ENCODE measurements at regions not wholly inside any gene's neighbourhood (a gene's known extent, or its start where the extent isn't known, plus 50 kb on each side); places are given as distances from the start of the nearest gene placed in this dataset.

DNA sequence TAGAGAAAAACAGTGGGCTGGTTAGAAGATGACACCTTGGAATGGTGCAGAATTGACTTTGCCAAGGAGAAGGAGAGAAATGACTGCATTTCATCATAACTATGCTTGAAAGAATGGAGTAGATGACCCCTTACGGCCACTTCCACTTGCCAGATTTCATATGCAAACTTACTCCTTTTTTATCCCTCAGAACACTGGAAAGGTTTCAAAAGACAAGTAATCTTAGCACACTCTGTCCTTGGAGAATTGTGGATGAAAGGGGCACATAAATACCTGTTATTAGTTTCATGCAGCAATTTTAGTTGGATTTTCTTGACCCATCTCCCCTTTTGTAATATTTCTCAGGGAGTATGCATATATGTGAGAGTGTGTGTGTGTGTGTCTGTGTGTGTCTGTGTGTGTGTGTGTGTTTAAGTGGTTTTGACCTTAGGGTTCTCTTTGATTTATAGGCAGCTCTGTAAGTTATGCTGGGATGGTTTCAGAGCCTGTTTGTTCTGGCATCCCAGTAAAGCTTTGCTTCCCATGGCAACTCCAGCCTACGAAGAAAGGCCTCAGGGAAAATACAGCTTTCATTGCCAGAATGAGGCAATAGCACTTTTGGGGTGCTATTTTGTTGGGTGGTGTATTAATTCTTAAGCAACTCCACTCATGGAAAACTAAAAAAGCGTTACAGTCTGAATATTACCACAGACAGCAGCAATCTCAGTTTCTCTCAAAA, 122.2 kb upstream of the TP63 start:
- ATAC-seq (no peak), DNase-seq (ENCODE audit: extremely low read depth in 1 of 4, low spot score in 3 of 4) (no peak), FAIRE-seq (no peak)
- ChIA-PET CTCF (ENCODE audit: low intra/inter-chr PET ratio) (no interaction called here), POLR2A (no interaction called here)
- TF ChIP-seq ARNT (IDR thresholded peaks at IDR 0.05): no peak
- no peak for TF ChIP-seq RAD21 (CRISPR knock-in tag; conservative IDR thresholded peaks at IDR 0.05 in 1 of 2, IDR thresholded peaks at IDR 0.05 in 1 of 2)
- no peak for TF ChIP-seq RAD51 (IDR thresholded peaks at IDR 0.05; ENCODE audit: borderline replicate concordance, low read depth)
- TF ChIP-seq, protein P1, sequence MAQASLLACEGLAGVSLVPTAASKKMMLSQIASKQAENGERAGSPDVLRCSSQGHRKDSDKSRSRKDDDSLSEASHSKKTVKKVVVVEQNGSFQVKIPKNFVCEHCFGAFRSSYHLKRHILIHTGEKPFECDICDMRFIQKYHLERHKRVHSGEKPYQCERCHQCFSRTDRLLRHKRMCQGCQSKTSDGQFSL (CRISPR knock-in tag; IDR thresholded peaks at IDR 0.05): no peak
- TF ChIP-seq, protein P1 (tag; IDR thresholded peaks at IDR 0.05): no peak
- TF ChIP-seq, protein P2, sequence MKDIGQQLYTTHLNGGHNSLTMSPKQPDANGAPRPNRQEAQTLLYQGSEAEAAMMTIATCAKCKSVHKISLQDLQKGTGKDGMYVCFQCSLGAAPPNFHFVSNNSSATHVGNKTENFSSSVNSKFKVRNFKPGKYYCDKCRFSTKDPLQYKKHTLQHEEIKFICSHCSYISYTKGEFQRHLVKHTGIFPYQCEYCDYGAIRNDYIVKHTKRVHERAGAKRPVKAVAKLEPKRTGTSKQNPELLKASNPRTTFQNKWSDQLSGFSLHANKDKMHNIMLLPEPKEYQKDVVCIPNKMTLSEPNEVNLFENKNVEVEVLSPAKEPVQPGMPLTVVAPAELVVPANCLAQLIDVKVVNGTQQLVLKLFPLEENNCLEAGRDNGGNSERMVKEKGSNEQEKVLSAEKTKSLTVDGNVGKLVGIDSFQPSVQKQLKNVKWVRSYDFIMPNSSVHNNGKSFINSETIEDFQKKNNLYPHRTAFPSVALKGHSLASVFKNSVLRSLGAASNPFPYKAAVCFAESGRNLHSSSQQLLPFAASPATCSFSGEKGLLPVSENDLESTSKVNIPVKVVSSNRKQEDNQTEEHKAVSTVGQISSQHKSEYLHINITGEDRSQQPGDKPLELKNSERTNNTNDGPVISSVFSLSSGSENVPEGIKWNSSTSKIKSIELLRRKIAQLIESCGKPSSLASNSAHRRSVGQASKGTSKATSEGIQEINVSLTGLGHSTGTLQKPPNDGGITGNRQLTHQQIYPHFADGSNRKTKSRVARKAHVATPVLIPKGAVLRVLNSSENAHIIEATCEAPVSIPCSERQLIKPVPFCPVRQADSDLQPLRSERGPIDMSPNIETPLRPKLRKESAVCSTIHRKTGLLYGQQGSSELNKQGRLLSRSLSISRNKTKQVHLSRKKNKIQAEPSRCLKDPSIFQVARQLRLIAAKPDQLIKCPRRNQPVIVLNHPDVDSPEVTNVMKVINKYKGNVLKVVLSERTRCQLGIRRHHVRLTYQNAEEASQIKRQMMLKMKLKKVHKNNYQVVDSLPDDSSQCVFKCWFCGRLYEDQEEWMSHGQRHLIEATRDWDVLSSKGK (CRISPR knock-in tag; IDR thresholded peaks at IDR 0.05): no peak
- TF ChIP-seq, protein P3, sequence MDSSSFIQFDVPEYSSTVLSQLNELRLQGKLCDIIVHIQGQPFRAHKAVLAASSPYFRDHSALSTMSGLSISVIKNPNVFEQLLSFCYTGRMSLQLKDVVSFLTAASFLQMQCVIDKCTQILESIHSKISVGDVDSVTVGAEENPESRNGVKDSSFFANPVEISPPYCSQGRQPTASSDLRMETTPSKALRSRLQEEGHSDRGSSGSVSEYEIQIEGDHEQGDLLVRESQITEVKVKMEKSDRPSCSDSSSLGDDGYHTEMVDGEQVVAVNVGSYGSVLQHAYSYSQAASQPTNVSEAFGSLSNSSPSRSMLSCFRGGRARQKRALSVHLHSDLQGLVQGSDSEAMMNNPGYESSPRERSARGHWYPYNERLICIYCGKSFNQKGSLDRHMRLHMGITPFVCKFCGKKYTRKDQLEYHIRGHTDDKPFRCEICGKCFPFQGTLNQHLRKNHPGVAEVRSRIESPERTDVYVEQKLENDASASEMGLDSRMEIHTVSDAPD (CRISPR knock-in tag; IDR thresholded peaks at IDR 0.05): no peak
- H4K20me1 ChIP-seq (replicated peaks; ENCODE audit: control insufficient read depth, insufficient read depth, low read length): no peaks in the 10 kb centered on the region
- in situ Hi-C loops (cut with MboI): no loop called here
- no TSS peak for BruUV-seq (replicated peaks)
- H3K27ac ChIP-seq (ENCODE audit: extremely low read depth, low read depth, low read length): no peak overlapping the region
- H3K36me3 ChIP-seq (ENCODE audit: control insufficient read depth, insufficient read depth, low read length): no peaks in the 10 kb centered on the region
- H3K9me1 ChIP-seq (ENCODE audit: control insufficient read depth, insufficient read depth, low read length): no peaks in the 10 kb centered on the region
- intact Hi-C loops (cut with micrococcal nuclease): no loop called here
- H3K79me2 ChIP-seq (ENCODE audit: control insufficient read depth, insufficient read depth, low read length): no peaks in the 10 kb centered on the region
- H3K9me3 ChIP-seq (replicated peaks; ENCODE audit: control insufficient read depth, insufficient read depth, low read depth, low read length): no peaks in the 10 kb centered on the region; the same call in 1 of the 2 replicates
- H3K4me1 ChIP-seq (replicated peaks in 1 of 2; ENCODE audit: control insufficient read depth in 2 of 2, insufficient read depth in 2 of 2, low read length in 2 of 2): no peaks in the 10 kb centered on the region
- no peak overlapping the region for H3K4me2 ChIP-seq (ENCODE audit: insufficient read depth, low read length)
- H3K4me3 ChIP-seq: no peak overlapping the region
- no peak overlapping the region for H3K9ac ChIP-seq (ENCODE audit: insufficient read depth in 1 of 2, low read depth in 2 of 2, low read length in 2 of 2)
- 0% methylated on average over 3 of the region's 3 CpGs for WGBS (ENCODE audit: insufficient coverage, low coverage, missing lambda C conversion rate)
- no peaks in the 10 kb centered on the region for H3K27me3 ChIP-seq (ENCODE audit: control insufficient read depth in 2 of 2, insufficient read depth in 2 of 2, low read length in 2 of 2)
- no peak overlapping the region for H2AFZ ChIP-seq (ENCODE audit: low read depth, low read length)

All from K562 (cell line).